ENCODE measurements at regions not wholly inside any gene's neighbourhood (a gene's known extent, or its start where the extent isn't known, plus 50 kb on each side); places are given as distances from the start of the nearest gene placed in this dataset.

- no peak for TF ChIP-seq POLR2A (IDR thresholded peaks at IDR 0.05)
- TF ChIP-seq EP300 (IDR thresholded peaks at IDR 0.05) = no peak
- TF ChIP-seq CTCF (IDR thresholded peaks at IDR 0.05) = no peak
Measured at GRCh38 chr10:10617686-10618085, 400.0 kb upstream of the CELF2 start.
